Neutrophil (primary cell): ENCODE measurements at regions not wholly inside any gene's neighbourhood (a gene's known extent, or its start where the extent isn't known, plus 50 kb on each side); places are given as distances from the start of the nearest gene placed in this dataset.

Experiments used
- H3K27ac ChIP-seq: fragments of 200-600 bp; sonication (generic); 2 replicates; pipeline ENCODE4 v1.5.1; 2016; ENCODE audit warnings: mild to moderate bottlenecking, moderate library complexity
- H3K27me3 ChIP-seq: fragments of 200-600 bp; sonication (generic); 2 replicates; pipeline ENCODE4 v1.6.0; 2016; ENCODE audit warnings: mild to moderate bottlenecking
- H3K36me3 ChIP-seq: fragments of 200-600 bp; sonication (generic); 2 replicates; pipeline ENCODE4 v1.5.1; 2017
- H3K4me1 ChIP-seq, 2 experiments: fragments of 200-600 bp in 1 of 2; sonication (generic) in 1 of 2; 1 replicate in 1 of 2; 2 replicates in 1 of 2; pipeline versions ENCODE4 v1.5.1 to v1.6.1; 2013 to 2016; ENCODE audit warnings: low read depth in 1 of 2, low read length in 1 of 2, mild to moderate bottlenecking in 1 of 2, moderate library complexity in 1 of 2; ENCODE audit not compliant: control insufficient read depth in 1 of 2, insufficient read depth in 1 of 2
- H3K4me3 ChIP-seq, 2 experiments: fragments of 200-600 bp in 1 of 2; sonication (generic) in 1 of 2; 1 replicate in 1 of 2; 2 replicates in 1 of 2; pipeline ENCODE4 v1.5.1; 2013 to 2016; ENCODE audit warnings: low read depth in 1 of 2, low read length in 1 of 2, mild to moderate bottlenecking in 1 of 2, moderate library complexity in 1 of 2
- H3K9me3 ChIP-seq: fragments of 200-600 bp; sonication (generic); 2 replicates; pipeline ENCODE4 v1.5.1; 2016
- TF ChIP-seq, protein P1 (sequence below): fragments of 200-600 bp; sonication (generic); IDR thresholded peaks from 2 replicates; pipeline ENCODE4 v1.5.1; 2016; ENCODE audit warnings: antibody characterized with exemption

DNA sequence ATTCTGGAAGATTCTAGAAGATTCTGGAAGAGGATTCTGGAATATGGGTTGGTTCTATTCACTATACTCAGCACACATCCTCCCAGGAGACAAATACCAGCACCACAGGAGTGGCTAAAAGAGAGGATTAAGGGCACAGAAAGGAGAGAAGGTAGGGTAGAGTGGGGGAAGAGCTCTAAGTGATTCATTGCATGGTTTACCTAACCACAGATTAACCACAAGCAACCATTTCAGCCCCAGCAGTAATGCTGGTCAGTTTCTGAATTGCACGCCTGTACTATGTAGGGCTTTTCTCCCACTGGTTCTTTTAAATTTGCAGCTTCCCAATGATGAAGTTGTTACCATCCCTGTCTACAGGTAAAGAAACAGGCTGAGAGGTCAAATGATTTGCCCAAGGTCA lies 192.7 kb upstream of the PMEPA1 start:
- Histone ChIP-seq H3K27me3 (peaks cover 67% of the 10 kb centered on the region), H3K4me1 (no peaks in the 10 kb centered on the region), H3K27ac (no peak overlapping the region), H3K4me3 (no peak overlapping the region), H3K9me3 (no peaks in the 10 kb centered on the region), H3K36me3 (no peaks in the 10 kb centered on the region)
- TF ChIP-seq, protein P1, sequence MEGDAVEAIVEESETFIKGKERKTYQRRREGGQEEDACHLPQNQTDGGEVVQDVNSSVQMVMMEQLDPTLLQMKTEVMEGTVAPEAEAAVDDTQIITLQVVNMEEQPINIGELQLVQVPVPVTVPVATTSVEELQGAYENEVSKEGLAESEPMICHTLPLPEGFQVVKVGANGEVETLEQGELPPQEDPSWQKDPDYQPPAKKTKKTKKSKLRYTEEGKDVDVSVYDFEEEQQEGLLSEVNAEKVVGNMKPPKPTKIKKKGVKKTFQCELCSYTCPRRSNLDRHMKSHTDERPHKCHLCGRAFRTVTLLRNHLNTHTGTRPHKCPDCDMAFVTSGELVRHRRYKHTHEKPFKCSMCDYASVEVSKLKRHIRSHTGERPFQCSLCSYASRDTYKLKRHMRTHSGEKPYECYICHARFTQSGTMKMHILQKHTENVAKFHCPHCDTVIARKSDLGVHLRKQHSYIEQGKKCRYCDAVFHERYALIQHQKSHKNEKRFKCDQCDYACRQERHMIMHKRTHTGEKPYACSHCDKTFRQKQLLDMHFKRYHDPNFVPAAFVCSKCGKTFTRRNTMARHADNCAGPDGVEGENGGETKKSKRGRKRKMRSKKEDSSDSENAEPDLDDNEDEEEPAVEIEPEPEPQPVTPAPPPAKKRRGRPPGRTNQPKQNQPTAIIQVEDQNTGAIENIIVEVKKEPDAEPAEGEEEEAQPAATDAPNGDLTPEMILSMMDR: no peak

DNA sequence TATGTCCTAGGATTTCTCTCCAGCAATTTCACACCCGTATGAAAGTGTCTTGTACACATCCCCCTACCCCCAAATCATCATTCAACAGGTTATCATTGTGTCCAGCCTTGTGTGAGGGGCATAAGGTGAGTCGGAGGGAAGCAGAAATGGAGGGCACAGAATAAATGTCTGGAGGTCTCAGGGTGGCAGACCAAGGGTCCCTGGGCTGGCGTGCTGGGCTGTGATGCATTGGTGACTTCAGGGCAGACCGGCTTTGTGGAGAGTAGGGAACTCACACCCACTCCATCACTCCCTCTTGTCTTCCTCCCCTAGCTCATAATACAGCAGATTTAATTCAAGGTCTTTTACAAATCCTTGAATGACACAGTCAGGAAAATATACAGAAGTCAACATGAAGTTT lies 191.7 kb upstream of the PMEPA1 start:
- Histone ChIP-seq H3K9me3 (no peaks in the 10 kb centered on the region), H3K27ac (no peak overlapping the region), H3K36me3 (no peaks in the 10 kb centered on the region), H3K4me3 (no peak overlapping the region), H3K27me3 (peaks cover 57% of the 10 kb centered on the region), H3K4me1 (no peaks in the 10 kb centered on the region)
- TF ChIP-seq, protein P1: no peak

DNA sequence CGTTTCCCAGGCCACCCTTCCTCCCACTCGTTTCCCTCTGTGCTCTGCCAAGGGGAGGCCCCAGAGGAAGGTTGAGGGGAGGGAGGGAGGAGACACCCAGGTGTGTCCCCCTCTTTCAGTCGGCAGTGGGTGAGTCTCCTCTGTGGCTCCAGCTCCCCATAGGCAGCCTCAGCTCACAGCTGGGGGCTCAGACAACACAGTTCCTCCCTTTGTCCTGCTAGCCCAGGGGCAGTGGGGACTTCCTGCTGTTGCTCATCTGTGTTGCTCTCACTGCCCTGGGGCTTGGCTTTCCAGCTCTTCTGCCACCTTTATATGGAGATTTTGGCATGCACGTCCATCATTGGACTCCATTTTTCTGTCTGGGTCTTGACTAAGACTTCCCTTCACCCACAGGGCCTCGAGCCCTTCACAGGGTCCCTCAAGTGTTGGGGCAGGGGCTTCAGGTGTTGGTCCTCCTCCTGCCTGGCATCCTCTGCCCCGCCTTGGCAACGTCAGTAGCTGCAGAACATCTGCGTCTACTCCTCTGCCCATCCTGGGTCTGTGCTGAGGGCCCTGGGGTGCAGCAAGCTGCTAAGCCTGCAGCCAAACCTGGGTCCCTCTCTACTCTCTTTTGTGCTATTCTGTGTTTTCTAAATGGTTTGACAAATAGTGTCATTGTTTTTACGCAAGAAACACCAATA lies 190.6 kb upstream of the PMEPA1 start:
- no peak overlapping the region for H3K4me3 ChIP-seq
- H3K9me3 ChIP-seq: no peaks in the 10 kb centered on the region
- H3K36me3 ChIP-seq: no peaks in the 10 kb centered on the region
- H3K4me1 ChIP-seq: no peaks in the 10 kb centered on the region
- H3K27ac ChIP-seq: no peak overlapping the region
- H3K27me3 ChIP-seq: peaks cover 46% of the 10 kb centered on the region
- TF ChIP-seq, protein P1: no peak

DNA sequence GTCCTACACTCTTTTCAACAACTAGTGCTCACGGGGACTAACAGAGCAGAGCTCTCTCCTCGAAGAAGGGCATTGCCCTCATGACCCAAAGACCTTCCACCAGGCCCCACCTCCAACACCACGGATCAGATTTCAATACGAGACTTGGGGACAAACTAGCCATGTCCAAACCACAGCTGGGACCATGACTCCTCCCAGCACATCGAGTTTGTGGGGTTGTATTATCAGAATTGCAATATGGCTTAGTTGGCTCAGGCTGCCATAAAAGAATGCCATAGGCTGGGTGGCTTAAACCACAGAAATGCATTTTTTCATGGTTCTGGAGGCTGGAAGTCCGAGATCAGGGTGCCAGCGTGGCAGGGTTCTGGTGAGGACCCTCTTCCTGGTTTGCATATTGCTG lies 189.7 kb upstream of the PMEPA1 start:
- no peak overlapping the region for H3K4me3 ChIP-seq
- no peaks in the 10 kb centered on the region for H3K4me1 ChIP-seq
- no peak overlapping the region for H3K27ac ChIP-seq
- TF ChIP-seq, protein P1: no peak
- no peaks in the 10 kb centered on the region for H3K36me3 ChIP-seq
- no peaks in the 10 kb centered on the region for H3K9me3 ChIP-seq
- peaks cover 38% of the 10 kb centered on the region for H3K27me3 ChIP-seq

DNA sequence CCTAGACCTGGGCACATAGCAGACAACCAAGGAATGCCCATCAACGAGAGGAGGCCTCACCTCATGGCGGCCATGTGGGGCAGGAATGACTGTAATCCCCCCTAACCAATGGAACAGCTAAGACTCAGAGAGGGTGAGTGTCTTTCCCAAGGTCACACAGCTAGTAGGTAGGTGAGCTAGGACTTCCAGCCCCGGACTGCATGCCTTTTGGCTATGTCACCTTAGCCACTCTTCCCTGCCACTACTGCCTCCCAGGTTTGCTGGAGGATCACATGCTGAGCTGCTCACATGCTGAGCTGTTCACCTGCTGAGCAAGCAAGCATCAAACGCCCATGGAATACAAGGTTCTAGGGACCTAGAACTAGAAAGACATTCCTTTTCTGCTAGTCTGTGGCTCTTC lies 188.5 kb upstream of the PMEPA1 start:
- Histone ChIP-seq H3K9me3 (no peaks in the 10 kb centered on the region), H3K36me3 (no peaks in the 10 kb centered on the region), H3K27me3 (peaks cover 26% of the 10 kb centered on the region), H3K27ac (no peak overlapping the region), H3K4me1 (no peaks in the 10 kb centered on the region), H3K4me3 (no peak overlapping the region)
- TF ChIP-seq, protein P1: no peak
